GM13977 (cell line): ENCODE measurements at regions not wholly inside any gene's neighbourhood (a gene's known extent, or its start where the extent isn't known, plus 50 kb on each side); places are given as distances from the start of the nearest gene placed in this dataset.
A peak's percentile ranks its signal among the peaks of the same experiment; 100 is the strongest.

Experiments used
- DNase-seq: peaks from one replicate; pipeline ENCODE4 v3.0.0; 2012; ENCODE audit warnings: low spot score
- in situ Hi-C: fragments of 300-500 bp; cut with MboI; formaldehyde crosslinking; loops from one replicate; pipeline ENCODE4 v1.12.0; 2022; ENCODE audit warnings: low sequenced_read_pairs, low pct_unique_long_range_greater_than_20kb, mixed read lengths, inconsistent platforms; ENCODE audit not compliant: unreplicated experiment
- TF ChIP-seq, protein P1 (sequence below): IDR thresholded peaks from 2 replicates; pipeline ENCODE4 v1.5.1; 2012; ENCODE audit warnings: mild to moderate bottlenecking, control low read depth; ENCODE audit not compliant: insufficient read depth; ENCODE audit errors: extremely low read depth, missing control alignments

GRCh38 chr4:35711127-35711526, 533.2 kb downstream of the ARAP2 start:
- no peak for DNase-seq
- TF ChIP-seq, protein P1, sequence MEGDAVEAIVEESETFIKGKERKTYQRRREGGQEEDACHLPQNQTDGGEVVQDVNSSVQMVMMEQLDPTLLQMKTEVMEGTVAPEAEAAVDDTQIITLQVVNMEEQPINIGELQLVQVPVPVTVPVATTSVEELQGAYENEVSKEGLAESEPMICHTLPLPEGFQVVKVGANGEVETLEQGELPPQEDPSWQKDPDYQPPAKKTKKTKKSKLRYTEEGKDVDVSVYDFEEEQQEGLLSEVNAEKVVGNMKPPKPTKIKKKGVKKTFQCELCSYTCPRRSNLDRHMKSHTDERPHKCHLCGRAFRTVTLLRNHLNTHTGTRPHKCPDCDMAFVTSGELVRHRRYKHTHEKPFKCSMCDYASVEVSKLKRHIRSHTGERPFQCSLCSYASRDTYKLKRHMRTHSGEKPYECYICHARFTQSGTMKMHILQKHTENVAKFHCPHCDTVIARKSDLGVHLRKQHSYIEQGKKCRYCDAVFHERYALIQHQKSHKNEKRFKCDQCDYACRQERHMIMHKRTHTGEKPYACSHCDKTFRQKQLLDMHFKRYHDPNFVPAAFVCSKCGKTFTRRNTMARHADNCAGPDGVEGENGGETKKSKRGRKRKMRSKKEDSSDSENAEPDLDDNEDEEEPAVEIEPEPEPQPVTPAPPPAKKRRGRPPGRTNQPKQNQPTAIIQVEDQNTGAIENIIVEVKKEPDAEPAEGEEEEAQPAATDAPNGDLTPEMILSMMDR: no peak
- in situ Hi-C loops: no loop called here

DNA sequence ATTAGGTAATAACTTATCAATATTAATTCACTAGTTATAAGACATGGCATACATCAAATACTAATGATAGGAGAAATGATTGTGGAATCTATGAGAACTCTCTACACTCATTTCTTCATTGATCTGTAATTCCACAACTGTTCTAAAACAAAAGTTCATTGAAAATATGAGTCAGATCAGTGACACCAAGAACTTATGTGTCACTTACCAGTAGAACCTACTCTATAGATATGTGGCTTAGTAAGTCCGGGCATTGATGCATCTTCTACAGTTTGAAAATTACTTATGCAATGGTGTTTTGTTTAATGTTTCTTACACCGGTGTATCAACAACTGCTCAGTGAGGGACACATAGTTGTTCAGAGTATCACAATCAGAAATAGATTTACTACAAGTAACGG, 520.3 kb downstream of the ARAP2 start:
- DNase-seq: no peak
- in situ Hi-C loops: no loop called here
- TF ChIP-seq, protein P1: no peak

DNA sequence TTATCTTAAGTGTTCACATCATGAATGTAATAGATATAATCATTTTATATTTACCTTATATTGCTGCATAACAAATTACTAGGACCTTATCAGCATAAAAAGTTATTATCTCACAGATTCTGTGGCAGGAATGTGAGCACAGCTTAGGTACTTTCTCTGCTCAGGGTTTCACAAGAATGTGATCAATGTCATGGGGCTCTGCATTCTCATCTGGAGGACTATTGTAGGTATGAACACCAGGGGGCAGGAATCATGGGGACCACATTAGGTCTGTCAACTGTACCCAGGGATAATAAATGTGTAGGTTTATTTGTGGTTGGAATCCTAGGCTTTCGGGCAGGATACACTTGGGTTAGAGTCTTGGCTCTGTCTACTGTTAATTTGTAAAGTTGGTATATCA, 519.2 kb downstream of the ARAP2 start:
- in situ Hi-C loops: no loop called here
- peak; percentile 4 for DNase-seq
- TF ChIP-seq, protein P1: peak; percentile 37

GRCh38 chr4:35730414-35730813, 513.9 kb downstream of the ARAP2 start:
- in situ Hi-C loops: no loop called here
- DNase-seq: no peak
- TF ChIP-seq, protein P1: no peak

DNA sequence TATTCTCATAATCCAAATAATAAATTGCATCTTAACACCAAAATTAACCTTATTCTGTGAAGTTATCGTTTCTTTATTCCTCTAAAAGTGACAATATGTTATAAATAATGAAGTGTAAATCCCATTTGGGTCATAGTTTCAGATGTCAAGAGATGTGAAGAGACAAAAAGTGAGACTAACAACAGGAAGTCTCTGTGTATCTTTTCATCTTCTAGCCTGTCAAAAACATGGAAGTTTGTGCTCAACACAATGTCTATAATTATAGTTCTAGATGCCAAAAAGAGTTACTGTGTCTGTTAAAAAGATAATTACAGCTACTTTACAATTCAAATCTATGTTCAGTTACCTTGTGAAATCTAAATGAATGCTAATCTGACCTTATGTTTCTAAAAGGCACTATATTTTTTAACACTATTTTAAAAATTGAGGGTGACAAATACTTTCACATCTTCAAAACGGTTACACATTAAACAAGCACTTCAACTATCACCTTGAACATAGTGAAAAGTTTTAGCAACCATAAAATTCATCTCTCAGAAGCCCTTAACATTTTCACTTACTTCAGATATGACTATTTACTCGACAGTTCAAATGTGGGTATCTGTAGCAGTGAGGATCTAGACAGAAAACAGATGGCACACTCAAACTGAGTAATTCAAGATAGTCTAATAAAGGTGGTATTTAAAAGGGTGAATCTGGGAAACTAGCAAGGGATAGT, 509.8 kb downstream of the ARAP2 start:
- no peak for DNase-seq
- TF ChIP-seq, protein P1: no peak
- in situ Hi-C loops: no loop called here

DNA sequence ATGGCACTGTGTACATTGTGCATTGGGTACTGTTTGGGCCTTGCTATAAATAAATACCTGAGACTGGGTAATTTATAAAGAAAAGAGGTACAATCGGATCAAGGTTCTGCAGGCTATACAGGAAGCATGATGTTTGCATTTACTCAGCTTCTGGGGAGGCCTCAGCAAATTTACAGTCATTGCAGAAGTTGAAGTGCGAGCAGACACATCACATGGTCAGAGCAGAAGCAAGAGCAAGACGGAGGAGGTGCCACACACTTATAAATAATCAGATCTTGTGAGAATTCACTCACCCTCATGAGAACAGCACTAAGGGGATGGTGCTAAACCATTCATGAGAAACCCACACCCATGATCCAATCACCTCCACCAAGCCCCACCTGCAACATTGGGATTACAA, 505.0 kb downstream of the ARAP2 start:
- no peak for DNase-seq
- in situ Hi-C loops: no loop called here
- TF ChIP-seq, protein P1: no peak
